Smooth muscle cell (in vitro differentiated cells): ENCODE measurements at regions not wholly inside any gene's neighbourhood (a gene's known extent, or its start where the extent isn't known, plus 50 kb on each side); places are given as distances from the start of the nearest gene placed in this dataset.

Experiments
- DNase-seq: peaks from one replicate; lab custom pipeline; 2025; ENCODE audit not compliant: unreplicated experiment; lab: John Stamatoyannopoulos, UW
- H2AFZ ChIP-seq: fragments of 200-600 bp; sonication (generic); 2 replicates; pipeline ENCODE4 v1.6.0; 2016; ENCODE audit warnings: antibody characterized with exemption, low read depth, mild to moderate bottlenecking
- H3F3A ChIP-seq: fragments of 200-600 bp; sonication (generic); 2 replicates; pipeline ENCODE4 v1.6.0; 2017; ENCODE audit warnings: antibody characterized with exemption, low read depth
- H3K27ac ChIP-seq: fragments of 200-600 bp; sonication (generic); 2 replicates; pipeline ENCODE4 v1.5.1; 2016; ENCODE audit warnings: low read depth, mild to moderate bottlenecking
- H3K27me3 ChIP-seq: fragments of 200-600 bp; sonication (generic); 2 replicates; pipeline ENCODE4 v1.6.1; 2016; ENCODE audit warnings: low read depth, mild to moderate bottlenecking
- H3K36me3 ChIP-seq: fragments of 200-600 bp; sonication (generic); 2 replicates; pipeline ENCODE4 v1.5.1; 2016; ENCODE audit warnings: low read depth
- H3K4me1 ChIP-seq: fragments of 200-600 bp; sonication (generic); 2 replicates; pipeline ENCODE4 v1.5.1; 2016; ENCODE audit warnings: low read depth
- H3K4me2 ChIP-seq: fragments of 200-600 bp; sonication (generic); 2 replicates; pipeline ENCODE4 v1.6.0; 2016; ENCODE audit warnings: mild to moderate bottlenecking
- H3K4me3 ChIP-seq: fragments of 200-600 bp; sonication (generic); 2 replicates; pipeline ENCODE4 v1.5.1; 2016; ENCODE audit warnings: mild to moderate bottlenecking
- H3K79me2 ChIP-seq: fragments of 200-600 bp; sonication (generic); 2 replicates; pipeline ENCODE4 v1.6.0; 2016; ENCODE audit warnings: low read depth, mild to moderate bottlenecking
- H3K9ac ChIP-seq: fragments of 200-600 bp; sonication (generic); 2 replicates; pipeline ENCODE4 v1.6.0; 2016; ENCODE audit warnings: low read depth
- H3K9me3 ChIP-seq: fragments of 200-600 bp; sonication (generic); replicated peaks from 2 replicates; pipeline ENCODE4 v1.5.1; 2016; ENCODE audit warnings: low read depth
- H4K20me1 ChIP-seq: fragments of 200-600 bp; sonication (generic); 2 replicates; pipeline ENCODE4 v1.6.0; 2016; ENCODE audit warnings: low read depth
- CTCF ChIP-seq: fragments of 200-600 bp; sonication (generic); IDR thresholded peaks from 2 replicates; pipeline ENCODE4 v1.5.1; 2017; ENCODE audit warnings: borderline replicate concordance, mild to moderate bottlenecking, antibody characterized with exemption; ENCODE audit not compliant: insufficient read depth, poor library complexity, severe bottlenecking
- WGBS: methylation state at CpG from one replicate; pipeline ENCODE4 v1.1.7; 2016; ENCODE audit warnings: low lambda C conversion rate; 5-methylcytosine and 5-hydroxymethylcytosine counted together

GRCh38 chr18:73923866-73924265 lies 223.8 kb downstream of the FBXO15 start:
- H3K36me3 ChIP-seq = no peaks in the 10 kb centered on the region
- WGBS = 59% methylated on average over 3 of the region's 3 CpGs
- DNase-seq = no peak
- no peaks in the 10 kb centered on the region for H3K27me3 ChIP-seq
- H4K20me1 ChIP-seq = no peaks in the 10 kb centered on the region
- no peaks in the 10 kb centered on the region for H3K4me1 ChIP-seq
- no peak overlapping the region for H2AFZ ChIP-seq
- no peak overlapping the region for H3K4me3 ChIP-seq
- H3K27ac ChIP-seq = no peak overlapping the region
- no peak overlapping the region for H3K4me2 ChIP-seq
- no peak for TF ChIP-seq CTCF
- no peaks in the 10 kb centered on the region for H3K79me2 ChIP-seq
- H3K9ac ChIP-seq = no peak overlapping the region
- H3F3A ChIP-seq = no peaks in the 10 kb centered on the region
- H3K9me3 ChIP-seq = no peaks in the 10 kb centered on the region

- Histone ChIP-seq H3K27me3 (no peaks in the 10 kb centered on the region), H3K9me3 (no peaks in the 10 kb centered on the region), H3K27ac (no peak overlapping the region), H4K20me1 (no peaks in the 10 kb centered on the region), H3K4me1 (no peaks in the 10 kb centered on the region), H2AFZ (no peak overlapping the region), H3K4me2 (no peak overlapping the region), H3K9ac (no peak overlapping the region), H3K79me2 (no peaks in the 10 kb centered on the region), H3K4me3 (no peak overlapping the region), H3F3A (no peaks in the 10 kb centered on the region), H3K36me3 (no peaks in the 10 kb centered on the region)
- DNase-seq = no peak
- TF ChIP-seq CTCF = no peak
- WGBS = 86% methylated on average over 2 of the region's 2 CpGs
Observed at GRCh38 chr18:73920033-73920432, 227.6 kb downstream of the FBXO15 start.

- TF ChIP-seq CTCF = no peak
- 91% methylated on average over 5 of the region's 5 CpGs for WGBS
- Histone ChIP-seq H3K4me1 (no peaks in the 10 kb centered on the region), H3K27me3 (no peaks in the 10 kb centered on the region), H3K9me3 (no peaks in the 10 kb centered on the region), H2AFZ (no peak overlapping the region), H3K79me2 (no peaks in the 10 kb centered on the region), H3K36me3 (no peaks in the 10 kb centered on the region), H4K20me1 (no peaks in the 10 kb centered on the region), H3F3A (no peaks in the 10 kb centered on the region), H3K27ac (no peak overlapping the region), H3K4me3 (no peak overlapping the region), H3K9ac (no peak overlapping the region), H3K4me2 (no peak overlapping the region)
- DNase-seq = no peak
Observed at GRCh38 chr18:73918816-73919215, 228.8 kb downstream of the FBXO15 start.

- no peak overlapping the region for H2AFZ ChIP-seq
- no peaks in the 10 kb centered on the region for H3K27me3 ChIP-seq
- H3K4me1 ChIP-seq = no peaks in the 10 kb centered on the region
- DNase-seq = no peak
- no peak overlapping the region for H3K4me2 ChIP-seq
- H4K20me1 ChIP-seq = no peaks in the 10 kb centered on the region
- WGBS = 92% methylated on average over 1 of the region's 1 CpG
- H3F3A ChIP-seq = no peaks in the 10 kb centered on the region
- no peaks in the 10 kb centered on the region for H3K9me3 ChIP-seq
- H3K79me2 ChIP-seq = no peaks in the 10 kb centered on the region
- no peak for TF ChIP-seq CTCF
- H3K9ac ChIP-seq = no peak overlapping the region
- H3K27ac ChIP-seq = no peak overlapping the region
- H3K4me3 ChIP-seq = no peak overlapping the region
- H3K36me3 ChIP-seq = no peaks in the 10 kb centered on the region
Observed at GRCh38 chr18:73917046-73917445, 230.6 kb downstream of the FBXO15 start.
